HG03196 (cell line): ENCODE measurements at regions not wholly inside any gene's neighbourhood (a gene's known extent, or its start where the extent isn't known, plus 50 kb on each side); places are given as distances from the start of the nearest gene placed in this dataset.

Experiments used
- ATAC-seq: cut with Tn5 transposase; IDR thresholded peaks from one replicate; pipeline ENCODE4 v1.9.1; 2021; ENCODE audit not compliant: unreplicated experiment

DNA sequence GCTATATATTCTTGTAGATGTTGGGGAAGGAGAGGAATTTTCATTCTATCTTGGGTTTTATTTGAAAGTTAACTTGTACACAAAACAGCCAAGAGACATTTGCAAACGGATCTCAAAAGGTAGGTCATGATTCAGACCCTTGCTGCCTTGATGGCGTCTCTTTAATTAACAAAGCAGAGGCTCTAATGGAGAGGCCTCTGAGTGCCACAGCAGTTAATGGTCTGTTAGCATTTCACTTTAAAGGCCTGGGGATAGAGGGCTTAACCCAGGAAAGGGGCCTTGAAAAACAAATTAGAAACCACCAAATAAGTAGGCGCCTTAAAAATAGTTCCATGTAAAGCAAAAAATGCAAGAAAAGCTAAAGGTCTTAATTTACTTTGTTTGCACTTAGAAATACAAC, 836.9 kb upstream of the CELF4 start:
- no peak for ATAC-seq

GRCh38 chr18:38397094-38397493, 831.5 kb upstream of the CELF4 start:
- ATAC-seq, result no peak

DNA sequence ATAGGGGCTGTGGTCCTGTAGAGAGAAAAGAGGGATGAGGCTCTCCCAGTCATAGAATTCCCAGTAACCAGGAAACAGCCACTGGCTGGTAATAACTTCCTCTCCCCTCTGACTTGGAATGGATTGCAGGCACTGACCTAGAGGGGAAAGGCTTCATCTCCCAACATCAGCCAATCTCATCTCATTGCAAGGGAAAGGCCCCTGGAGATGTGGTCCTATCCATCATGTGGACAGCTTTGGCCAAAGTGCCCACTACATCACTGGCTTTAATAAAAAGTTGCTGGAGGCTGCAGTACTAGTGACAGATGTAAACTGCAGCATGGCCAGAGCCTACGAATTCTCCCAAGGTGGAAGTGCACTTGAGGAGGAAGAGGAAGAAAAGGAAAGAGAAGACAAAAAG, 820.5 kb upstream of the CELF4 start:
- no peak for ATAC-seq

DNA sequence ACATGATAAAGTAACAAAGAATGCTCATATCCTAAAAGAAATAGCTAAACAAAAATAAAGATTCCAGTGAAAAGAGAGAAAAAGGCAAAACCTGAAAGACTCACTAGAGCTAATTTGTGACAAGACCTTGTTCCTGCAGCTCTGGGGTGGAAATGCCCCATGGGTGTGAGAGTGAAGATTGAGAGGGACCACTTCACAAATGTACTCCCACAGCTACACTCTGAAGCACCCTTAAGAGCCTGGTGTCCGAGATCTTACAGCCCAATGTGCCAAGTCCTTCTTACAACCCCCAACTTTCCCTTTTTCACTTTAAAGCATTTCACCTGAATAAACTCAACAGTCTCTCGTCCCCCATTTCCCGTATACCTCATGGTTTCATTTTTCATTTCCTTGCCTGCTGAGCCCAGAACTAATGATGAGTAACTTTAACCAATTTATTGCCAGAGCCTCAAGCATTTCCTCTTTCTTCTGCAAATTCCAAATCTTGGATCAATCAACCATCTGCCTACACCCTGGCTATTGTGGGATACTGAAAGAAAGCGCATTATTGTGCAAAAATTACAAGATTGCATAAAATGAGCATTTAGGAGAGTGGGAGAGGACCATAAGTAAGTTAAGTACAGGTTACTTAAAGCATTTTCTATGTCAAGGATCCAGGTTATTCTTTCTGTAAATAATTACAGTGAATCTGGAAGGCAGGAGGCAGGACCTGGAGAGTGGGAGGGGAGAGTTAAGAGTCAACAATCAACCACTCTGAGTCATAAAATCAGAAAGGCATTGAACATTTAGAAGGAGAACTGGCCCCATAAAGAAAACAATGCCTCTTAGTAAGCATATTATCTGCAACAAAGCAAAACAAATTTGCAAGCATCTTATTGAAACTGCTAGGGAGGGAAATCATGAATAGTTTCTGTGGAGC, 804.4 kb upstream of the CELF4 start:
- ATAC-seq, result no peak

GRCh38 chr18:38368886-38369285, 803.3 kb upstream of the CELF4 start:
- ATAC-seq, result no peak

GRCh38 chr18:38368246-38368645, 802.6 kb upstream of the CELF4 start:
- no peak for ATAC-seq

GRCh38 chr18:38367473-38367872, 801.9 kb upstream of the CELF4 start:
- no peak for ATAC-seq

- no peak for ATAC-seq
These were observed 796.7 kb upstream of the CELF4 start for GRCh38 chr18:38362286-38362792.

DNA sequence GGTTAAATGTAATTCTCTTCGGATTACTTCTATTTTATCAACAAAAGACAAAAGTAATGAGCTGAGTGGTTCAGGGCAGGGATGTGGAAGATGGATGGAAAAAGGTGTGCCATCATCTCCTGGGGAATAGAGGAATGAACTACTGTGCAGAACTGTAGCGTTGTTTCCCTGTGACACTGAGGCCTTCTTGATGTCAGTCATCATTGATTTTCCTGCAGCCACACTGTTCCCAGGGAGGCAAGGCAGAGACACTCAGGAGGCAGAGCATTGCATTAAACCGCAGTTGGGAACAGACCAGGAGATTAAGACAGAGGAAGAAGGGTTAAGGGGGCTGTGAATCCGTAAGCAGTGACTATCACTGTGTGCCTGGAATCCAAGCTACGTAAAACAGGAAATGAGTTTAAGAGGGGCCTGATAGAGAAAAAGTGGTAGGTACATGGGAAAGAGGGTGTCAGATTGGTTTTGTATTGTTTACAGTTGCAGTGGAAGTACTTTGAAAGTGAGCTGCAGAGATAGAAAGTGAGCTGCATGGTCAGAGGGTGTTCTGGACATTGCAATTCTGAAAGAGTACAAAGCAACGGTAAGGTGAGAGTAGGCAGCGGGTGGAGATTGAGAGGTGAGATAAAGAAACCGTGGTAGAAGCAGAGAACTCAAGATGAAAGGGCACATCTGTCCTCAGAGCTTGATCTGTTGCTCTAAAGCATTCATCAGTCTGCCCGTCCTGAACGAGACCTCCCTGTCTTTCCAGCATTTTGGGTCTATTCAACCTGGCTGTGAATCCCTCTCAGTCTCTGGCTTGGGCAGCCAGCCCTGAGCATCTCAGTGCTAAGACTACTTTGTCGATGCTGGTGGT, 793.4 kb upstream of the CELF4 start:
- no peak for ATAC-seq

DNA sequence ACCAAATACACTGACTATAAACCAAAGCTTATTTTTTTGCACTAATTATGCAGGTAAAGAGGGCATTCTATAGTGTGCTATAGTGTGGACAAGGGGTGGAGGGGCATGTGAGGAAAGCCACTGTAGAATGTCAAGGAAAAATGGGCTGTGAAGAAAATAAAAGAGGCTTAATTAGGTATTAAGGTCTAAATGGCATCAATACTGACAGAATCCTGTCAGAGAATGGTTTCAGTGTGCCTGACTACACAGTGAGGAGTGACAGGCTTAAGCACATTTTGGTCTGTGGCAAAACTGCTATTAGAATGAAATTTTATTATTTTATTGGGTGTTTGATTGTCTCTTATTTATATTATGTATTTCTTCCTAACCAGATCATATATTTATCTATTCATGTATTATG, 787.6 kb upstream of the CELF4 start:
- no peak for ATAC-seq

DNA sequence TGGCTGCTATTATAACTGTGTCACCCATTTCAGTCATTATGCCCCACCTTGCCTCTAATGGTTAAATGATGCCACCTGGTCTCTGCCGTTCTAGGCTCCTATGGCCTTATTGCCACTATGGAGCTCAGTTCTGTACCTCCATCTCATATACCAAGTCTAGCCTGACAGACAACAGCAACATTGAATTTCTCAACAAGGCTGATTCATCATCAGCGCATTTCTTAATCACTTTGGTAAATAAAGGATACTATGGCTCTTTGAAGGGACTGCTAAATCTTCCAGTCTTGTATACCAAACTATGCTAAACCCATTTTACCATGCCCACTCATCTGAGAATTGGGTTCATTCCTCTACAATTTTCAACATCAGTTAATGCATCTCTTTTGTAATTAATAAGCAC, 784.5 kb upstream of the CELF4 start:
- ATAC-seq, result no peak

GRCh38 chr18:38330573-38330972, 765.0 kb upstream of the CELF4 start:
- ATAC-seq, result no peak

DNA sequence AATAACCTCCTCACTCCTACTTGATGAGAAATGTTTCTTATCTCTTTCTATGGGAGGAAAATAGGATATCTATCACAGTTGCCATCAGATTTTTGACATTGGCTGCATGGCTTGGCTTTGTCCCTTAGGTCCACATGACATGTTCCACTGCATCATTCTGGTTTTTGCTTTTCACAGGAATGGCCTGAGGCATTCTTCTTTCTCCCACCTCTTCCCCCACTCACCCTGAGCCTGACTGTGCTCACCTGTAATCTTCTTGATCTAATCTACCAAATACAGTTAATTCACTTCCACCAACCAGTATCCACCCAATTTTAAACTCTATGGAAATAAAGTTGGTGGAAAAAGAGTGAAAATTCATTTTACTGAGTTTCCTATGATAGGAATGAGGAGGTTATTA, 763.5 kb upstream of the CELF4 start:
- ATAC-seq, result no peak

GRCh38 chr18:38322206-38322605, 756.6 kb upstream of the CELF4 start:
- ATAC-seq, result no peak

- no peak for ATAC-seq
These were observed 755.7 kb upstream of the CELF4 start for GRCh38 chr18:38321262-38321661.

DNA sequence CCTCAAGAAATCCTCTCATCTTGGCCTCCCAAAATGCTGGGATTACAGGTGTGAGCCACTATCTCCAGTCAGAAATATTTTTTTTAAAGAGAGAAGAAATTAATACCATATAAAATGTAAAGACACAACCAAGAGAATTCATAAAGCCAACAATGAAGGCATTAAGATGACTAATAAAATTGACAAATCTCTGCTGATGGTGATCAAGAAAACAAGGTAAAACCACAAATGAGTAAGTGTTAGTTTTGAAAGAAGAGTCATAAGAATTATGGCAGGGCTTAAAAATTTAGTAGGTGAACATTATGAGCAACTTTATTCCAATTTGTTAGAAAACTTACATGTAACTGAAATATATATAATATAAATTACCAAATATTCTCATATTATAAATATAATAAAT, 752.8 kb upstream of the CELF4 start:
- ATAC-seq, result no peak

DNA sequence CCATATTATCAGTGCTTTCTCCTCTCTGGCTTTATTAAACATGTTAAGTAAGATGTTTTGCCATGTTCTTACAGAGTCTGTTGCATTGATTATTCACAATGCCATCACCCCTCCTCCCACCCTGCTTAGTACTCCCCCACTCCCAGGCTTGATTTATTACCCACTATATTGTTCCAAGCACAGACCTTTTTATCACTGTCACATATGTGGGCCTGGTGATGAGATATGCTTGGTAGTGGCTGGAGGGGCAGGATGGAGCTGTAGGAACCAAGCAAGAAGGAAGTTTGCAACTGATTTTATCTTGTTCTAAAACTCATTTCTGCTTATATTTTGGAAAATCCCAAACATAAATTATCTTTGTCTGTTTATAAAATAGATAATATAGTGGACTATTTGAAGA, 748.2 kb upstream of the CELF4 start:
- no peak for ATAC-seq

DNA sequence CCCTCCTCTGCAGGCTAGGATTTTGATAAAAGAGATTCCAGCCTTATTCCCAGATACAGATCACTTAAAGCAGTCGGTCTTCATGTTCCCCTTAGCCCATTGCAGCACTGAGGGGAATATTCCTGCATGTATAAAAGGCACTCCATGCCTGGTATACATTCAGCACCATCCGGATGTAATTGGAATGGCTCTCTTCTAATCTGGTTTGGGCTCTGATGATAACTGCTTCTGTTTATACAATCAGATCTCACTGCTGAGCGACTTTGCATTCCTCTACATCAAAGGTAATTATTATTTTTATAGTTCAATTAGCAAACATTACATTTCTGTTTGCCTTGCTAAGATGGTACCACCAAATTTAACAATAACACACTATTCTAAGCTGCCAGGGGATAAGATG, 746.9 kb upstream of the CELF4 start:
- ATAC-seq, result no peak

DNA sequence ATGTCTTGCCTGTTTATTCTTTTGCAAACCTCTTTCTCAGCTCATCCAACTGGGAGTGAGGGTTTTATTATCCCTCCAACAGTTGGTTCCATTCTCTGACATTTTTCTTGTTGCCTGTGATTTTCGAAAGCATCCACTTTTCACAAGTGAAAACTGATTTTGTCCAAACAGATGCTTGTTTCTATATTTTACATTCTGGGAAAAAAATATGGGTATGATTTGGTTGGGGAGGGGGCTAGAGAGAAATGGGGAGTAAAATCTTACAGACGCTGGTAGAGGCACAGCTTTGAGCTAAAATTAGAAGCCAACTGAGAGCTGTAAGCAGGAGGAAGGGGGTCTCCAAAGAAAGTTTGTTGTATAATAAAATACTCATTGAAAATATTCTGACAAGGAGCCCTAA, 745.3 kb upstream of the CELF4 start:
- ATAC-seq, result no peak

DNA sequence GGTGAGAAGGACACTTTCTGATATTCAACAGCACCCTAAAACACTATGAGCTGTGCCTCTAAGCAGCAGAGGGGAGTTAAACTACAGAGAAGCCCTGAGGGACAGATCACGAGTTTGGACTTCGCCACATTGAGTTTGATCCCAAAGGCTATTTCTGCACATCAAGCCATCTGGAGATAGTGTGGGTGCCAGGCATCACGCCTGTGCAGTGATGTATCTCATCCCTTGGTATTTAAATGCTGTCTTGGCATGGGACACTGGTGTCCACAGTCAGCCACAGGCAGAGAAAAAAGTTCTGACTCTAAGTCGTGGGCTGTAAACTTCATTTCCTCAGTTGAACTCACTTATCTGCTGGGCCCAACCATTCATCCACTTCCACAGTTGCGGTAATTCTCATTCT, 742.3 kb upstream of the CELF4 start:
- ATAC-seq, result no peak

GRCh38 chr18:38305961-38306360, 740.4 kb upstream of the CELF4 start:
- ATAC-seq, result no peak

DNA sequence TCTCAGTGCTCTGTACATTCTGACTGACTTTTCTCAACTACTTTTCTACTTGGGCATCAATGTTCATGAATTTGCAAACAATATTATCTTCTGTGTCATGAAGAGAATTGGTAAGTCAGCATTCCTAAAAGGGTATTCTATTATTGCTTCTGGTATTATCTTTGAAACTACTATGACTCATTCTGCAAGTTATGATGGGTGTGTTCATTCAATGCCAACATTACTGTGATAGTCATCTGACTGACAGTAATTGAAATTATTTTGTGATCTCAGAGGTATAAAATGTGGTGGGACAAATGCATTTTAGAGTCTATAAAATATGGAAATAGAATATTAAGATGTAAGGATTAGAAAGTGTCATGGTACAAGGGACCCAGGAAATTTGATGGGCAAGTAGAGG, 736.0 kb upstream of the CELF4 start:
- no peak for ATAC-seq
